ENCODE measurements at regions not wholly inside any gene's neighbourhood (a gene's known extent, or its start where the extent isn't known, plus 50 kb on each side); places are given as distances from the start of the nearest gene placed in this dataset.
"Not testable (repeated sequence)": the region's sequence is repeated elsewhere in the genome, so short reads cannot be mapped to it uniquely, and the experiment has no call there.

- no peak for DNase-seq
Measured at GRCh38 chr3:110851736-110852135, 219.9 kb upstream of the NECTIN3 start.

GRCh38 chr3:110855207-110855606 lies 216.4 kb upstream of the NECTIN3 start:
- DNase-seq = no peak

- DNase-seq = no peak
Measured at GRCh38 chr3:110856916-110857315, 214.7 kb upstream of the NECTIN3 start.

- DNase-seq = no peak
Measured at GRCh38 chr3:110858549-110858948, 213.1 kb upstream of the NECTIN3 start.

- no peak for DNase-seq
Measured at GRCh38 chr3:110859336-110859735, 212.3 kb upstream of the NECTIN3 start.

GRCh38 chr3:110859993-110860392 lies 211.6 kb upstream of the NECTIN3 start:
- no peak for DNase-seq

- no peak for DNase-seq
Measured at GRCh38 chr3:110865934-110866333, 205.7 kb upstream of the NECTIN3 start.

GRCh38 chr3:110868106-110868505 lies 203.5 kb upstream of the NECTIN3 start:
- DNase-seq = no peak

GRCh38 chr3:110869736-110870135 lies 201.9 kb upstream of the NECTIN3 start:
- DNase-seq = no peak

GRCh38 chr3:110871869-110872268 lies 199.7 kb upstream of the NECTIN3 start:
- DNase-seq = no peak

GRCh38 chr3:110878692-110879091 lies 192.9 kb upstream of the NECTIN3 start:
- no peak for DNase-seq

GRCh38 chr3:110881069-110881468 lies 190.5 kb upstream of the NECTIN3 start:
- no peak for DNase-seq

- DNase-seq = no peak
Measured at GRCh38 chr3:110886222-110886893, 185.3 kb upstream of the NECTIN3 start.

- no peak for DNase-seq
Measured at GRCh38 chr3:110887176-110887575, 184.4 kb upstream of the NECTIN3 start.

- not testable (repeated sequence) for DNase-seq
Measured at GRCh38 chr3:110888625-110889375, 182.8 kb upstream of the NECTIN3 start.

- DNase-seq = not testable (repeated sequence)
Measured at GRCh38 chr3:110889376-110889699, 182.3 kb upstream of the NECTIN3 start.

- DNase-seq = no peak
Measured at GRCh38 chr3:110894574-110894973, 177.0 kb upstream of the NECTIN3 start.

- no peak for DNase-seq
Measured at GRCh38 chr3:110895054-110895453, 176.6 kb upstream of the NECTIN3 start.

GRCh38 chr3:110897046-110897445 lies 174.6 kb upstream of the NECTIN3 start:
- no peak for DNase-seq

- DNase-seq = no peak
Measured at GRCh38 chr3:110900576-110900975, 171.0 kb upstream of the NECTIN3 start.

GRCh38 chr3:110901536-110901935 lies 170.1 kb upstream of the NECTIN3 start:
- DNase-seq = no peak

GRCh38 chr3:110902453-110903085 lies 169.0 kb upstream of the NECTIN3 start:
- DNase-seq = no peak

- no peak for DNase-seq
Measured at GRCh38 chr3:110903771-110904519, 167.7 kb upstream of the NECTIN3 start.

GRCh38 chr3:110904520-110904890 lies 167.1 kb upstream of the NECTIN3 start:
- no peak for DNase-seq
